ENCODE measurements at regions not wholly inside any gene's neighbourhood (a gene's known extent, or its start where the extent isn't known, plus 50 kb on each side); places are given as distances from the start of the nearest gene placed in this dataset.
"Not testable (repeated sequence)": the region's sequence is repeated elsewhere in the genome, so short reads cannot be mapped to it uniquely, and the experiment has no call there.

- not testable (repeated sequence) for DNase-seq; ATAC-seq (replicated peaks); H3K4me3 Mint-ChIP-seq; H3K4me1 Mint-ChIP-seq (ENCODE audit: low read depth in 2 of 2); H3K36me3 Mint-ChIP-seq (ENCODE audit: insufficient read depth); H3K27me3 Mint-ChIP-seq; H3K9me3 Mint-ChIP-seq; H3K27ac Mint-ChIP-seq
Observed at GRCh38 chr12:10453-10852, 56.1 kb upstream of the IQSEC3 start.

GRCh38 chr12:10879-11812 lies 55.4 kb upstream of the IQSEC3 start:
- H3K27me3 Mint-ChIP-seq; H3K36me3 Mint-ChIP-seq (ENCODE audit: insufficient read depth); H3K27ac Mint-ChIP-seq; H3K9me3 Mint-ChIP-seq; H3K4me1 Mint-ChIP-seq (ENCODE audit: low read depth in 2 of 2); H3K4me3 Mint-ChIP-seq; DNase-seq: not testable (repeated sequence)
- peak; percentile 35 for ATAC-seq (replicated peaks)

- H3K27ac Mint-ChIP-seq, result peak overlapping the region; percentile 9 to 12
- DNase-seq; H3K4me1 Mint-ChIP-seq (ENCODE audit: low read depth in 2 of 2); ATAC-seq (replicated peaks); H3K27me3 Mint-ChIP-seq; H3K4me3 Mint-ChIP-seq; H3K9me3 Mint-ChIP-seq; H3K36me3 Mint-ChIP-seq (ENCODE audit: insufficient read depth): not testable (repeated sequence)
Observed at GRCh38 chr12:12306-12705, 54.3 kb upstream of the IQSEC3 start.

- DNase-seq; H3K4me1 Mint-ChIP-seq (ENCODE audit: low read depth in 2 of 2); H3K9me3 Mint-ChIP-seq; H3K4me3 Mint-ChIP-seq; ATAC-seq (replicated peaks); H3K27me3 Mint-ChIP-seq; H3K36me3 Mint-ChIP-seq (ENCODE audit: insufficient read depth): not testable (repeated sequence)
- H3K27ac Mint-ChIP-seq, result peak overlapping the region; percentile 9 to 12
Observed at GRCh38 chr12:12725-13640, 53.6 kb upstream of the IQSEC3 start.

- not testable (repeated sequence) for H3K4me1 Mint-ChIP-seq (ENCODE audit: low read depth in 2 of 2); H3K36me3 Mint-ChIP-seq (ENCODE audit: insufficient read depth); H3K27ac Mint-ChIP-seq; H3K4me3 Mint-ChIP-seq; DNase-seq; H3K9me3 Mint-ChIP-seq; ATAC-seq (replicated peaks); H3K27me3 Mint-ChIP-seq
Observed at GRCh38 chr12:13841-14240, 52.7 kb upstream of the IQSEC3 start.

- not testable (repeated sequence) for H3K27me3 Mint-ChIP-seq; DNase-seq; H3K36me3 Mint-ChIP-seq (ENCODE audit: insufficient read depth); H3K9me3 Mint-ChIP-seq; H3K4me3 Mint-ChIP-seq; H3K27ac Mint-ChIP-seq; H3K4me1 Mint-ChIP-seq (ENCODE audit: low read depth in 2 of 2); ATAC-seq (replicated peaks)
Observed at GRCh38 chr12:14696-15095, 51.9 kb upstream of the IQSEC3 start.

- H3K27me3 Mint-ChIP-seq, result not testable (repeated sequence)
Observed at GRCh38 chr12:15381-15780, 51.2 kb upstream of the IQSEC3 start.

GRCh38 chr12:16019-16418 lies 50.5 kb upstream of the IQSEC3 start:
- H3K27ac Mint-ChIP-seq; DNase-seq; H3K9me3 Mint-ChIP-seq; H3K27me3 Mint-ChIP-seq; ATAC-seq (replicated peaks); H3K4me3 Mint-ChIP-seq: not testable (repeated sequence)
- Mint-ChIP-seq H3K4me1 (ENCODE audit: low read depth in 2 of 2) (peaks cover 1 to 10% of the 10 kb centered on the region in 2 donors), H3K36me3 (ENCODE audit: insufficient read depth) (peaks cover 11% of the 10 kb centered on the region)

More at GRCh38 chr12:15381-15780, 51.2 kb upstream of the IQSEC3 start:
- not testable (repeated sequence) for ATAC-seq (replicated peaks); H3K4me3 Mint-ChIP-seq; H3K9me3 Mint-ChIP-seq; H3K36me3 Mint-ChIP-seq (ENCODE audit: insufficient read depth); DNase-seq; H3K27ac Mint-ChIP-seq; H3K4me1 Mint-ChIP-seq (ENCODE audit: low read depth in 2 of 2)

- H3K27me3 Mint-ChIP-seq; H3K4me3 Mint-ChIP-seq; H3K9me3 Mint-ChIP-seq; DNase-seq; ATAC-seq (replicated peaks); H3K27ac Mint-ChIP-seq: not testable (repeated sequence)
- Mint-ChIP-seq H3K36me3 (ENCODE audit: insufficient read depth) (peaks cover 15% of the 10 kb centered on the region), H3K4me1 (ENCODE audit: low read depth in 2 of 2) (peaks cover 1 to 14% of the 10 kb centered on the region in 2 donors)
Observed at GRCh38 chr12:16541-16940, 50.0 kb upstream of the IQSEC3 start.
